GM21786 (cell line): ENCODE measurements at regions not wholly inside any gene's neighbourhood (a gene's known extent, or its start where the extent isn't known, plus 50 kb on each side); places are given as distances from the start of the nearest gene placed in this dataset.

Source experiments
- ATAC-seq: cut with Tn5 transposase; IDR thresholded peaks from one replicate; pipeline ENCODE4 v1.9.1; 2021; ENCODE audit not compliant: unreplicated experiment

GRCh38 chr5:119991625-119992024 lies 362.3 kb downstream of the FAM170A start:
- no peak for ATAC-seq

GRCh38 chr5:119996128-119996527 lies 366.8 kb downstream of the FAM170A start:
- ATAC-seq = no peak

- no peak for ATAC-seq
Measured at GRCh38 chr5:120007598-120007997, 378.2 kb downstream of the FAM170A start.

GRCh38 chr5:120012431-120012830 lies 383.1 kb downstream of the FAM170A start:
- no peak for ATAC-seq

GRCh38 chr5:120014535-120014934 lies 385.2 kb downstream of the FAM170A start:
- no peak for ATAC-seq

- ATAC-seq = no peak
Measured at GRCh38 chr5:120016717-120017382, 387.5 kb downstream of the FAM170A start.

- ATAC-seq = no peak
Measured at GRCh38 chr5:120017513-120017912, 388.2 kb downstream of the FAM170A start.

- ATAC-seq = no peak
Measured at GRCh38 chr5:120035181-120035580, 405.8 kb downstream of the FAM170A start.

- no peak for ATAC-seq
Measured at GRCh38 chr5:120035815-120036577, 406.6 kb downstream of the FAM170A start.

- ATAC-seq = no peak
Measured at GRCh38 chr5:120037451-120037850, 408.1 kb downstream of the FAM170A start.

GRCh38 chr5:120039111-120039510 lies 409.8 kb downstream of the FAM170A start:
- ATAC-seq = no peak

GRCh38 chr5:120043431-120043830 lies 414.1 kb downstream of the FAM170A start:
- ATAC-seq = no peak

- no peak for ATAC-seq
Measured at GRCh38 chr5:120052916-120053828, 410.9 kb upstream of the PRR16 start.

GRCh38 chr5:120053841-120054240 lies 410.3 kb upstream of the PRR16 start:
- ATAC-seq = no peak

GRCh38 chr5:120055858-120056257 lies 408.2 kb upstream of the PRR16 start:
- no peak for ATAC-seq

- no peak for ATAC-seq
Measured at GRCh38 chr5:120062515-120062917, 401.6 kb upstream of the PRR16 start.

- ATAC-seq = no peak
Measured at GRCh38 chr5:120072068-120072761, 391.9 kb upstream of the PRR16 start.

- no peak for ATAC-seq
Measured at GRCh38 chr5:120073722-120074121, 390.4 kb upstream of the PRR16 start.

GRCh38 chr5:120080781-120081180 lies 383.3 kb upstream of the PRR16 start:
- ATAC-seq = no peak

- ATAC-seq = no peak
Measured at GRCh38 chr5:120082316-120083068, 381.6 kb upstream of the PRR16 start.
